BLaER1 treated with 17β-estradiol and CSF1 and Interleukin-3, amounts not matched to agents 10 nM and 100 nM (cell line): ENCODE measurements at regions not wholly inside any gene's neighbourhood (a gene's known extent, or its start where the extent isn't known, plus 50 kb on each side); places are given as distances from the start of the nearest gene placed in this dataset.
A peak's percentile ranks its signal among the peaks of the same experiment; 100 is the strongest.
"Not testable (repeated sequence)": the region's sequence is repeated elsewhere in the genome, so short reads cannot be mapped to it uniquely, and the experiment has no call there.

Experiments used
- H3K27ac ChIP-seq, 11 experiments: shearing (Covaris generic); formaldehyde crosslinking; 2 replicates each; pipeline ENCODE4 v1.8.1; 2022
- H3K27me3 ChIP-seq, 11 experiments: shearing (Covaris generic); formaldehyde crosslinking; 2 replicates each; pipeline ENCODE4 v1.8.1; 2022
- H3K36me3 ChIP-seq, 11 experiments: shearing (Covaris generic); formaldehyde crosslinking; 2 replicates each; pipeline ENCODE4 v1.8.1; 2022
- H3K4me1 ChIP-seq, 10 experiments: shearing (Covaris generic); formaldehyde crosslinking; 2 replicates each; pipeline ENCODE4 v1.8.1; 2022
- H3K4me2 ChIP-seq, 11 experiments: shearing (Covaris generic); formaldehyde crosslinking; 2 replicates each; pipeline ENCODE4 v1.8.1; 2022
- H3K4me3 ChIP-seq, 10 experiments: shearing (Covaris generic); formaldehyde crosslinking; 2 replicates each; pipeline ENCODE4 v1.8.1; 2022
- H3K9ac ChIP-seq, 11 experiments: shearing (Covaris generic); formaldehyde crosslinking; 2 replicates each; pipeline ENCODE4 v1.8.1; 2022
- H3K9me3 ChIP-seq, 11 experiments: shearing (Covaris generic); formaldehyde crosslinking; replicated peaks in 1 of 11; 2 replicates each; pipeline ENCODE4 v1.8.1; 2022
- H4K20me1 ChIP-seq, 11 experiments: shearing (Covaris generic); formaldehyde crosslinking; 2 replicates each; pipeline ENCODE4 v1.8.1; 2022

- not testable (repeated sequence) for H3K27me3 ChIP-seq, H3K4me3 ChIP-seq, H3K9me3 ChIP-seq, H3K4me2 ChIP-seq, H3K27ac ChIP-seq
- Histone ChIP-seq H3K36me3 (peaks cover 20 to 51% (median 36%) of the 10 kb centered on the region in 11 experiments), H3K9ac (peak overlapping the region in 1 of 11 experiments; percentile 16; a peak in 1 of 22 replicates), H3K4me1 (peaks cover 0 to 15% (median 0%) of the 10 kb centered on the region in 10 experiments; a peak in 4 of 20 replicates), H4K20me1 (peaks cover 54 to 93% (median 77%) of the 10 kb centered on the region in 11 experiments)
Measured at GRCh38 chr7:128561116-128561722, 84.7 kb downstream of the METTL2B start.

- H3K9me3 ChIP-seq, H3K4me2 ChIP-seq, H3K4me3 ChIP-seq, H3K27me3 ChIP-seq, H3K9ac ChIP-seq, H3K27ac ChIP-seq: not testable (repeated sequence)
- peaks cover 31 to 63% (median 47%) of the 10 kb centered on the region in 11 experiments for H3K36me3 ChIP-seq
- H3K4me1 ChIP-seq, result peaks cover 0 to 15% (median 0%) of the 10 kb centered on the region in 10 experiments; a peak in 4 of 20 replicates
- H4K20me1 ChIP-seq, result peaks cover 53 to 91% (median 83%) of the 10 kb centered on the region in 11 experiments
Measured at GRCh38 chr7:128562795-128563194, 86.2 kb downstream of the METTL2B start.

- H3K4me1 ChIP-seq, result peaks cover 0 to 15% (median 0%) of the 10 kb centered on the region in 10 experiments; a peak in 4 of 20 replicates
- H3K36me3 ChIP-seq, result peaks cover 21 to 66% (median 48%) of the 10 kb centered on the region in 11 experiments
- H3K4me2 ChIP-seq, H3K9ac ChIP-seq, H3K9me3 ChIP-seq, H3K27me3 ChIP-seq, H3K4me3 ChIP-seq, H3K27ac ChIP-seq: not testable (repeated sequence)
- H4K20me1 ChIP-seq, result peaks cover 46 to 91% (median 83%) of the 10 kb centered on the region in 11 experiments; a peak in 21 of 22 replicates
Measured at GRCh38 chr7:128564123-128564700, 87.7 kb downstream of the METTL2B start.

GRCh38 chr7:128564932-128565864 is 88.7 kb downstream of the METTL2B start:
- H3K4me3 ChIP-seq, H3K27me3 ChIP-seq, H3K27ac ChIP-seq, H3K9ac ChIP-seq: not testable (repeated sequence)
- Histone ChIP-seq H3K9me3 (peaks cover 0 to 20% (median 18%) of the 10 kb centered on the region in 11 experiments; a peak in 17 of 22 replicates), H3K4me1 (peaks cover 0 to 15% (median 0%) of the 10 kb centered on the region in 10 experiments; a peak in 4 of 20 replicates), H3K36me3 (peaks cover 17 to 67% (median 50%) of the 10 kb centered on the region in 11 experiments), H3K4me2 (0 out of 22 replicates have a peak overlapping the region, but pooled peaks of 1 of the 11 experiments have one; percentile 21), H4K20me1 (peaks cover 41 to 91% (median 75%) of the 10 kb centered on the region in 11 experiments; a peak in 21 of 22 replicates)

- H3K27me3 ChIP-seq, H3K4me1 ChIP-seq, H3K4me2 ChIP-seq, H3K27ac ChIP-seq, H3K4me3 ChIP-seq, H3K9ac ChIP-seq: not testable (repeated sequence)
- peaks cover 0 to 30% (median 27%) of the 10 kb centered on the region in 11 experiments; a peak in 16 of 22 replicates for H3K9me3 ChIP-seq
- H4K20me1 ChIP-seq, result peaks cover 5 to 66% (median 26%) of the 10 kb centered on the region in 11 experiments; a peak in 13 of 22 replicates
- H3K36me3 ChIP-seq, result peaks cover 41 to 73% (median 50%) of the 10 kb centered on the region in 11 experiments
Measured at GRCh38 chr7:128575277-128575676, 96.8 kb upstream of the GARIN1A start.

- H3K9me3 ChIP-seq, result peaks cover 0 to 24% (median 21%) of the 10 kb centered on the region in 11 experiments; a peak in 16 of 22 replicates
- H4K20me1 ChIP-seq, result peaks cover 0 to 65% (median 13%) of the 10 kb centered on the region in 11 experiments; a peak in 13 of 22 replicates
- H3K27me3 ChIP-seq, H3K4me3 ChIP-seq, H3K27ac ChIP-seq, H3K4me1 ChIP-seq, H3K9ac ChIP-seq, H3K4me2 ChIP-seq: not testable (repeated sequence)
- peaks cover 32 to 71% (median 43%) of the 10 kb centered on the region in 11 experiments for H3K36me3 ChIP-seq
Measured at GRCh38 chr7:128576953-128577352, 95.1 kb upstream of the GARIN1A start.

GRCh38 chr7:128579843-128580242 is 92.2 kb upstream of the GARIN1A start:
- H3K9ac ChIP-seq, H3K4me1 ChIP-seq, H3K4me2 ChIP-seq, H3K27ac ChIP-seq, H3K4me3 ChIP-seq, H3K27me3 ChIP-seq: not testable (repeated sequence)
- peaks cover 0 to 10% (median 8%) of the 10 kb centered on the region in 11 experiments; a peak in 16 of 22 replicates for H3K9me3 ChIP-seq
- H3K36me3 ChIP-seq, result peaks cover 17 to 73% (median 34%) of the 10 kb centered on the region in 11 experiments
- H4K20me1 ChIP-seq, result peaks cover 0 to 52% (median 2%) of the 10 kb centered on the region in 11 experiments; a peak in 10 of 22 replicates

GRCh38 chr7:128581100-128581499 is 91.0 kb upstream of the GARIN1A start:
- H3K9ac ChIP-seq, H3K27me3 ChIP-seq, H3K4me3 ChIP-seq, H3K9me3 ChIP-seq, H3K27ac ChIP-seq, H3K4me1 ChIP-seq, H3K4me2 ChIP-seq: not testable (repeated sequence)
- H4K20me1 ChIP-seq, result peaks cover 0 to 55% (median 4%) of the 10 kb centered on the region in 11 experiments; a peak in 10 of 22 replicates
- H3K36me3 ChIP-seq, result peaks cover 19 to 77% (median 36%) of the 10 kb centered on the region in 11 experiments

GRCh38 chr7:128581825-128582561 is 90.1 kb upstream of the GARIN1A start:
- not testable (repeated sequence) for H3K27ac ChIP-seq, H3K4me1 ChIP-seq, H3K9ac ChIP-seq, H3K9me3 ChIP-seq, H3K4me3 ChIP-seq, H3K4me2 ChIP-seq, H3K27me3 ChIP-seq
- H4K20me1 ChIP-seq, result peaks cover 0 to 58% (median 4%) of the 10 kb centered on the region in 11 experiments; a peak in 10 of 22 replicates
- H3K36me3 ChIP-seq, result peaks cover 19 to 80% (median 38%) of the 10 kb centered on the region in 11 experiments

- not testable (repeated sequence) for H3K9ac ChIP-seq, H3K27me3 ChIP-seq, H3K27ac ChIP-seq, H3K9me3 ChIP-seq, H3K4me1 ChIP-seq, H3K4me3 ChIP-seq, H3K4me2 ChIP-seq
- H3K36me3 ChIP-seq, result peaks cover 23 to 76% (median 43%) of the 10 kb centered on the region in 11 experiments
- H4K20me1 ChIP-seq, result peaks cover 0 to 46% (median 9%) of the 10 kb centered on the region in 11 experiments; a peak in 14 of 22 replicates
Measured at GRCh38 chr7:128586715-128587114, 85.4 kb upstream of the GARIN1A start.
